ENCODE measurements at regions not wholly inside any gene's neighbourhood (a gene's known extent, or its start where the extent isn't known, plus 50 kb on each side); places are given as distances from the start of the nearest gene placed in this dataset.

GRCh38 chr9:75599126-75599525, 291.3 kb upstream of the PCSK5 start:
- no peak for TF ChIP-seq GATA3 (IDR thresholded peaks at IDR 0.05; ENCODE audit: low read depth, low read length)
- no peak for TF ChIP-seq GATA2 (IDR thresholded peaks at IDR 0.05; ENCODE audit: low read depth, low read length)

All from SH-SY5Y (cell line).